Umbilical cord (tissue), 1 donor: ENCODE measurements at regions not wholly inside any gene's neighbourhood (a gene's known extent, or its start where the extent isn't known, plus 50 kb on each side); places are given as distances from the start of the nearest gene placed in this dataset.

Experiments
- DNase-seq: peaks from one replicate; pipeline ENCODE4 v3.0.0-alpha.2; 2015; ENCODE audit warnings: low spot score

DNA sequence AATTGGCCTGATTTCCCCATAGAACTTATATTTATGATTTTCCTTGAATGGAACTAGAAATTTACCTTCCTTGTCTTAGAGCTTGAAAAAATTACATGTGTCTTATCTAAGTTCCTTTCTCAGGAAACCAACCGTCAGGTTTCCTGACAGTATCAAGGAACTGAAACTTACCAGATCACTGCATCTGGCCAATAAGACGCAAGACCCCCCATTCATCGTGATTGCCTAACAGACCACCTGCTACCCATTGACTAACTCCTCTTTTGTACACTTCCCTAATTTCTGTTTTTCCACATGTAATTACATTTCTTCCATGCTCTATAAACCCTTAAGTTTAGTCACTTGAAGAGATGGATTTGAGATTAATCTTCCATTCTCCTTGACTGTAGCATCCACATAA is 517.2 kb upstream of the CBLB start:
- no peak for DNase-seq

DNA sequence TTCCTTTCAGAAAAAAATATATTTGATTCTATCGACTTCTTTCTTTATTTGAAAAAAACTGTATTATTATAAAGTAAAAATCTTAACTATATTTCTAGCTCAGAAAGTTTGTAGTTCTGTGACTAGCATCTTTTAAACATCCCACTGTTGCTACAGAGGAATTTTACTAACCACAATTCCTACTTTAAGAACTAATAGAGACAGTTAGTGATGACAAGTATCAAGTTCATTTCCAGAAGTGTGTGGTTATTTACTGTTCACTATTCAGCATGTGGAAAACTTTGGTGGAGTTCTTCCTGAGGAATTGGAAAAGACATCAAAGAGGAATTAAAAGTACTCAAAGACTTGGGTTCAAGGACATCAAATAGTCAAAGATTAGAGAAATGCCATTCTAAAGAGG is 524.1 kb upstream of the CBLB start:
- DNase-seq: no peak

DNA sequence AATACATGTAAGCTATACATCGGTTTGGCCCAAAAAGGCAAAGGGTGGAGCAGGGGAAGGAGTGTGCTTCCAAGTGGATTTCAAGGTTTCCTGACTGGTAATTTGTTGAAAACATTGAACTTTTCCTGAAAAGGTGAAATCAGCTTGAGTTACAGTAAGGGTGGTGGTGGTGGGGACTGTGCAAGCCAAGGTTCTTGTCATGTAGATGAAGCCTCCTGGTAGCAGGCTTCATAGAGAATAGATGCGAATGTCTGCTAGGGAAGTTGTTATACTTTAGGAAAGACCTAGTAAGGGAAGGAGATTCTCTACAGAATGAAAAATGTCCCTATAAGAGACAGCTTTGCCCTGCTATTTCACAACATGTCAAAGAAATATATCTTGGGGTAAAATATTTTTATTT is 528.2 kb upstream of the CBLB start:
- DNase-seq: no peak

DNA sequence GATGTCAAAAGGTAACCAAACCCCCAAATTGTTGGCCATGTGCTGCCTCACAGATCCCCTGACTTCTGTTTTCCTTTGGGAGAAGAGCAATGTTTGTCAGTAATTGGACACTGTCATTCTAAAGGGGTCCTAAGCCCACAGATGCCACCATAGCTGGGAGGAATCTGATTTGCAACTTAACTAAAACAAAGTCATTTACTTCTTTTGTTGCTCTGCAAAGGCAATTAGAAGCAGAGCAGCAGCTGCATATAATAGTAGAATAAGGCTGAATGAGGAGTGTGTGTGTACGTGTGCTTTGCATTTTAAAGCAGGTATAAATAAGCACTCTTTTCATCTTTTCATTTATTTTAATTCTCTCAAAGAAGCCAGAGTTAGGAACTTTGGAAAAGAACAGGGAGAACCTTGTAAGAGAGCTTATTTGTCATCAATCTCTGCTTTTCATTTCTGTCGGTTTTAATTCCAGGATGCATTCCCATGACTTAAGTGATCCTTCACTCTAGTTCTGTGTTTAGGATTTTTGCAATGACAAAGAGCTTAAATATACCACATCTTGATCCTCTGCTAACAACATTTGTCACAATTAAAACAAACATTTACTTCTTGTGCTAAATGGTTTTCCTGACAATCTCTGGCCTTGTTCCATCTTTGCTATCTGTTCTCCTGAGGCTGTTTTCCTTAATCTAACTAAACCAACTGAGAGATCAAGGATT is 530.2 kb upstream of the CBLB start:
- peak; percentile 65 for DNase-seq

DNA sequence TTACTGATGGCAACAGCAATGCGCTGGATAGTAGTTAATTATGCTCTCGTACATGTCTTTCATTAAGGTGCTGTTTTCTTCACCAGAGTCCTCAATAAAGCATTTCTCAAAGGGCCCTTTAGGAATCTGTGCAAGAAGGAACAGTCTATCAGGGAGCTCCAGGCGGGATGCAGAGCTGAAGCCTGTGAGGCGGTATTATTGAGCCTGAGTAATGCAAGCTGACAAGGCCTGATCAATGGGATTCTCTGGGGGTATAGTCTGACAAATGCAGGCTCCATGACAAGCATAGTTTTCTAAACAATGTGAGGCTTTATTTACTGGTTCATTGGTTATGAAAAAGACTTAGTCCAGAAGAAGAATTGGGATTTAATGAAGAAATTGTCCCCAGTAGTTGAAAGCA is 530.9 kb upstream of the CBLB start:
- no peak for DNase-seq

DNA sequence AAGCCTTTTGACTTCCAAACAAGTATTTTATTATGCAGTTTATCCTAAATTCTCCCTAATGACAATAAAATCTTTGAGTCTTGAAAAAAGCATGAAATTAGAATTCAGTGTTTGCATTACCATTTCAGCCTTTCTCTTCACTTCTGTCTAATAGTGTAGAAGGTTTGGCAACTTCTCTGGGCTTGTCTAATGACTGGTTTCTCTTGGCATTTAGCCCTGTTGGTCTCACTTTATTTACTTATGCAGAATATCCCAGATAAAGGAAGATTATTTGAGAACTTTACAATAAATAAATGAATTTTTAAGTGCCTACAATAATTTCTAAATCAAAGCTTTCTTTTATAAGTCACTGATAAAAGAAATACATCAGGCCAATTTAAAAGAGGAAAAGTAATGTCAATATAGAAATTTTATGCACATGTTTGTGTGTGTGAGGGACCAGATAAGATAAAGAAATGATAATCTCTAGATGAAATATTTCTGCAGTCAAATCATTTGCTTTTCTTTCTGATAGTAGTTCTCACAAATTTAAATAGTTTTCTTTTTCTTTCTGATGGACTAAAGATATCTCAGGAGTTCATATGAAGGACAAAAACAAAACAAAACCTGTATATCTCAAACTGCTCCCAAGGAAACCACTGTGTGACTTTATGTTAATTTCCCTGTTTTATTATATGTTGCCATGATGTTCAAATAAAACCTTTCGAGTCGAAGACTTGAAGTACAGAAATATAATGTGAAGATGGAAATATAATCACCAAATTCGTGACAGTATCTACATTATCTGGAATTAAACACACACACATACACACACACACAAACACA is 533.1 kb upstream of the CBLB start:
- peak; percentile 48 for DNase-seq

DNA sequence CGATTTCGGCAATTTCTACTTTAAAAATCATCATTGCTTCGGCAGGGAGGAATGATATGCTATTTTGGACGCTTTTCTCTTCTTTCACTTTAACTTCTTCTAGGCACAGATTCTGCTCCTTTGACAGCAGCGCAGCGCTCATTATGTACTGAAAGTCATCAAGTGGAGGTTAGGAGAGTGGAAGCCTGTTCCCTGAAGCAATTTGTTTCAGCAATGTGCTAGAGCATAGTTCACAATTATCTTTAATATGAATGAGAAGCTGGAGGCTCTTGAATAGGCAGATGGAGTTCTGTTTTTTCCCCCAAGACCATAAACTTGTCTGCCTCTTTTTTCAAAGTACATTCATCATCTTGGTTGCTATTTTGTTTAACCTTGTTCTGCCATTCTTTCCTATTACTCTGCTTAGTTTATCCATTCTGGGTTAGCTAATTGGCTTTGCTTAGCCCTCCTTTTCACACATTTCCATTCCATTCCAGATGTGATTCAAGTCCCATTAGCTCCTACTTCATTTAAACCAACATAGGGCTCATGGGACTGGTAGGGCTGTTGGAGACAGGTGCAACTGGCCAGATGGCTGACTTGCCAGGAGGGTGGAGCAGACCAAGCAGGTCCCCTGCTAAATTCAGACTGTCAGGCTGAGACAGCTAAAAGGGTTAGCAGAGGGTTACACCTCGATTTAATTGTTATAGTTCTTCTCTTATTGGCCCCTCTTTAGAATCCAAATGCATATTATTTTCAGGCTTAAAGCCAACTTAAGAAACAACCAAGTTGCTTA is 534.7 kb upstream of the CBLB start:
- DNase-seq: no peak

DNA sequence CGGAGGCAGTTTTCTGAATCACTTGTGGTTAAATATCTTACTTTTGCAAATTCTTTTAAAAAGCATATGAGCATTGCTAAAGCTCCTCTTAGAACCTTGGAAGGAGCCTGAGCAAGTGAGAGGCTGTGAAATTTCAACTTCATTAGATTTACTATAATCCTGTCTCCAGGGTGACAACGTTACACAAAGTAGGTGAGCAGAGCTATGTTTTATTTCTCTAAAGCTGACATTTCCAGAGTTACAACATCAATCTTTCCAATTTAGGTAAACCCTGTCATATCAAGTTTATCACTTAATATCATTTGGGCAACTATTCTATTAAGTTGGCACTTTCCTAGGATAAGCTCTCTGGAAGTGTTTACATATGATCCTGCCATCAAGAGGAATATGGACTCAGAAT is 544.9 kb upstream of the CBLB start:
- peak; percentile 41 for DNase-seq

DNA sequence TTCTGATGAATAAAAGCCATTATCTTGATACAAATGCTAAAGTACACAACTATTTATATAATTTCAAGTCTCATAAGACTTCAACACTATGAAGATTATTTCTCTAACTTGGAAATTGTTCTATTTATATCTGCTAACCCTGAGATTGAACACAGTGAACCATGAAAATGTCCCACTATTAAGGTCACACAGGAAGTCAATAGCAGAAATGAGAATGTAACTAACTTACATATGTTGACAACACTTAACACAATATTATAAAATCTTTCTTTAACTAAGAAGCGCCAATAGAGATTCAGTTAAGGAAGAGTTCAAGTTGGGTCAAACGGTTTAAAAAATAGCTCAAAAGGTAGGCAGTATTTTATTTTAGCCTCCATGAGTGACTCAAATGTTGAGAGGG is 551.8 kb upstream of the CBLB start:
- DNase-seq: no peak

DNA sequence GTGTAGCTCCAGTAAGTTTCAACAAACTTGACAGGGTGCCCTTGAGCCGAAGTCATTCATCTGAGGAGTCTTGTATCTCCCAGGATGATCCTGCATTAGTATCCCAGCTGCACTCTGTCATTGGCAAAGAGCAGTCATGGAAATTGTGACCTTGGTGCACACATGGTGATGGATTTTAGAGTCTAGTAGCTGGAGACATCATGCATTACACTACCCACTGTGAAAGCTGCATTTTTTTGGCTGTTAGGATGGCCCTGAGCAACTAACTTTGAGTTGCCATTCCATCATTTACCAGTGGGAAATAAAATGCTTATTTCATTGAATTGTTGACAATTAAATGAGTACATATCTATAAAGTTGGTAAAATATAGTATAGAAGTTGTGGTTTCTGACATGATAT is 552.6 kb upstream of the CBLB start:
- no peak for DNase-seq

DNA sequence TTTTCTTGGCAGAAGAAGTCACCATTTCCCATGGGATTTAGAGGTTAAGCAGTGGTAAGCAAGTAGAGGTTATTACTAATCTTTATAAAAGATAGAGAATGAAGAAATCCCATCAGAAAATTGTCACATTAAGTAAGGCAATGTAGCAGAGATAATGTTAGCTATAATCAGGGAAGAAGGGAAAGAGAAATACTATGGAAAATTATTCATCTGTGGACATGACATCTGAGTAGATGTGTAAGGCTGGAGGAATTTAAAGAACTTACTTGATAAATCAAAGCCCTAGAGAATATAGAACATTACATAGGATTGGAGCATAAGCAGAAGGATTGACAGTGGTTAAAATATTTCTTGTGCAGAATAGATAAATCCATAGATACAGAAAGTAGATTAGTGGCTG is 553.1 kb upstream of the CBLB start:
- peak; percentile 17 for DNase-seq

DNA sequence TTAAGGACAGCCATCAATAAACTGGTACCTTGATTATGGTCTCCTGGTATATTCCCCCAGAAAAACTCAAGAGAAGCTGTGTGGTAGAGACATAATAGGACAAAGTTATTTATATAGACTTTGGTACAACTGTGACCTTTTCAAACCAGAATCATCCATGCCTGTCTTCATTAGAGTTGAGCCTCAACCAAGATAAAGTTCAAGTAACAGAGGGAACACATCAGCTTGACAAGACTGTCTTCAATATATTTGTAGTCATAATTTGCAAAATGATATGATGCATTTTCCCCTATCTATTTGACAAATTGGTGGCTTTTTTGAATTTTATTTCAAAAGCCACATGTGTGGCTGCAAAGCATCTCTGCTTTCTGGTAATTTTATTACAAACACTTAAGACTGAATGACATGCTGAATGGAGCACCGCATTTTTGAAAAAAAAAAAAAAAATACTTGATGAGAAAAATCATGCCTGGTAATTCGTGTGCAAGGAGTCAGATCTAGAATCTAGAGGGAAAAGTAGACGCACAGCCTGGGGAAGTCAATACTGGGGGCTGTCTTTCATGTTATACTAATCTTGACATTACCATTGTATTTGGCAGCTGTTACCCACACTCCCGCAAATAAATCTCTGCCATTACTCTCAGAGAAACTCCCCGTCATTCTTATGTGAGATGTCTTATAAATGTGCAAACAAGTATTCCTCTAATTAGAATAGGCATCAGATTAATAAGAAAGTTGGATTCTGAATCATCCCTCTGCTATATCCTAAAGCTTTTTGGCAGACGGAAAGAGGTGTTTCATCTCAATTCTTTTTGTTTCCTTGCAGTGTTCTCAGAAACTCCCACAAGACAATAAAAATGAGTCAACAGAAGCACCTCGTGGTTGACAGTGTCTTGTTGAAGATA is 554.8 kb upstream of the CBLB start:
- DNase-seq: no peak

DNA sequence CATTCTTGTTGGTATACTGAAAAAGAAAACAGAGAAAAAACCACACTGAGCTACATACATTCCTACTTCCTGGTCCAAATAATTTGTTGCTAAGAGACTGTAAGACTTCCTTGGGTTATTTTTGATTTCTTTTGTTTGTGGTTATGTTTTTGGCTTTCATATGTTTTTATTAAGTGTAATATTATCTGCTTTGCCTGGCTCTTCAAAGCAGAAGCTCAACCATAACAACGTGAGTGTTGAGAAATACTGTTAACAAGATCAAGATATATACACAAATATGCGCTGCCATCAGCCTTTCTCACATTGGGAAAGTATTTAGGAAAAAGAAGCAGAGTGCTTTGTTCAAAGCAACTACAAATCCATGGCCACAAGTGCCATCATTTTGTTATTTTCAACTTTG is 556.2 kb upstream of the CBLB start:
- DNase-seq: peak; percentile 65

DNA sequence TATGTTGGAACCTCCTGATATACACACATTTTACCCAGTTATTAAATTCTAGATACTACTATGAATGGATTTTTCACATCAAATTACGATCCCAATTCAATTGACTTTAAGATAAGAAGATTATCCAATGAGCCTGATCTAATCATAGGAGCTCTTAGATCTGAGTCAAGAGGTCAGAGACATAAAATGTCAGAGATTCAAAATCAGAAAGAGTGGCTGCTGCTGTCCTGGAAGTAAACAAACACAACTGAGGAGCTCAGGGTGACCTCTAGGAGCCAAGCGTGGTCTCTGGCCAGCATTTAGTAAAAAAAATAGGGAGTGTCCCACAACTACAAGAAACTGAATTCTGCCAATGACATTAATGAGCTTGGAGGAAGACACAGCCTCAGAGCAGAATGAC is 557.1 kb upstream of the CBLB start:
- no peak for DNase-seq

DNA sequence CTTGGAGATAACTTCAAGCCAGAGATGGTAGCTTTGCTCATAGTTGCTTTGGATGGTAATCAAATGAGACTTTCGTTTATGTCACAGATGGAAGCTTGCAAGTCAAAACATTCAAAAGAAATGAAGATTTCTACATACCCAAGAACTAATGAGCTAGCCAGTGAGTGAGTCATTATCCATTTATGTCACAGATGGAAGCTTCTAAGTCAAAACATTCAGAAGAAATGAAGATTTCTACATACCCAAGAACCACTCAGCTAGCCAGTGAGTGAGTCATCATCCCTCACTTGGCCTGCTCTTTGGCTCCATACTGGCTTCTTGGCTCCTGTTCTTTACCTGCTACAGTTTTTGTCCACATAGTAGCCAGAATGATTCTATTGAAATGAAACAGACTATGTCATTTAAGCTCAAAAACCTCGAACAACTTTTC is 559.8 kb upstream of the CBLB start:
- DNase-seq: peak; percentile 37

DNA sequence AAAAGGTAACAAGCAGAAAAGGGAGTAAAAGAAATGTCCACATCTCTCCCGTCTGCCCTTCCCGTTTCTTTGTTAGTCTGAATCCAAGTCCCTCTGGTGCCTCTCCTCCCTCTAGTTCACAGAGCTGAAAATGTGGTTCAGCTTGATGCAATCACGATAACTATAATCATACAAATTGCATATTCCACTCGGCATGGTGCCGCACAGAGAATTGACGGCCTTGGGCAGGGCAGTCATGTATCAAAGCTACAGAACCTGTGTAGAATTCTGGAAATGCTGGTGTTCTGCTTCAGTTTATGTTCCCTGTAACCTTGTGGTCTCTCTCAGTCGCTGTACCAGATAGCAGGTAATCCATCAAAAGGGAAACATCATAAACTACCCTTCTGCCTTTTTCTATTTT is 562.9 kb upstream of the CBLB start:
- no peak for DNase-seq

DNA sequence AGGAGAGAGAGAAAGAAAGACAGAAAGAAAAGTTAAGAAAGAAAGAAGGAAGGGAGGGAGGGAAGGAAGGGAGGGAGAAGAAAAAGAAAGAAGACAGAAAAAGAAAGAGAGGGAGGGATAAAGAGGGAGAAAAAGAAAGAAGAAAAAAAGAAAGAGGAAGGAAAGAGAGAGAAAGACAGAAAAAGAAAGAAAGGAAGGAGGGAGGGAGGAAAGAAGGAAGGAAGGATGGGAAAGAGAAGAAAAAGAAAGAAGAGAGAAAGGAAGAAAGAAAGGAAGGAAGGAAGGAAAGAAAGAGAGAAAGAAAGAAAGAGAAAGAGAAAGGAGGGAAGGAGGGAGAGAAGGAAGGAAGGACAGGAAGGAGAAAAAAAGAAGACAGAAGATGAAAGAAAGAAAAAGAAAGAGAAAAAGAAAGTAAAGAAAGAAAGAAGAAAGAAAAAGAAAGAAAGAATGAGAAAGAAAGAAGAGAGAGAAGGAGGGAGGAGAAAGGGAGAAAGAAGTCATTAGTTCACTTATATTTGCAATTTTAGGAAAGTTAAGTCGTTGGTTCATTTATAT is 567.2 kb upstream of the CBLB start:
- no peak for DNase-seq

DNA sequence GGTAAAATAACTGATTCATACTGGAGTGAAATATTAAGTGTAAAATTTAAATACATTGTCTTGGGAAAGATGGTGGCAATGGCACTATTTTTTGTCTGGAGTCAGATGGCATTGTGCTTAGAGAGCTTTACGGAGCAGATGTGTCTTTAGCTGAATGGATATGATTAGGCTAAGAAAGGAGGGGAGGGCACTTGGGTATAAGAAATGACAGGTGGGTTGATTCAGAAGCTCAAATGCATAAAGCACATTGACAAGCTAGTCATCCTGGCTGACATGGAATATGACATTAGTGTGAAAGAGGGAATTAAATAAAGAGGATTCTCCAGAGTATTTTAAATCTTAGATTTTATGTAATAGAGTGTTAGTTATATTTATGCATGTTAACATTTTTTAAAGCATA is 570.1 kb upstream of the CBLB start:
- DNase-seq: no peak

DNA sequence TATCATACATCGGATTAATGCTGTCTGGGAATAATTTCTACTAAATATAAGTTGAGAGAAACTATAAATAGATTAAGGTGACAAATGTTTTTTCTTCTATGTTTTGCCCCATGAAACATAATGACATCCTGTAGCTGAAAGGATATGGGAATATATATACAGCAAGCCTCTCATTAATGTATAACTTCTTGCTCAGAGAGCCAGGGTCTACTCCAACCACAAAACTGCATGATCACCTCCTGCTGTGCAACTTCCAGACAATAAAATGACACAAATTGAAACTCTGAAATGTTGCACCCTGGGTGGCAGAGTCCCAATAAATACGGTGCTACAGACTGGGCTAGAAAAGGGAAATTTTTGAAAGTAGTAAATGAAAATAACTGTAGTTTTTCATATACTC is 571.9 kb upstream of the CBLB start:
- DNase-seq: no peak

DNA sequence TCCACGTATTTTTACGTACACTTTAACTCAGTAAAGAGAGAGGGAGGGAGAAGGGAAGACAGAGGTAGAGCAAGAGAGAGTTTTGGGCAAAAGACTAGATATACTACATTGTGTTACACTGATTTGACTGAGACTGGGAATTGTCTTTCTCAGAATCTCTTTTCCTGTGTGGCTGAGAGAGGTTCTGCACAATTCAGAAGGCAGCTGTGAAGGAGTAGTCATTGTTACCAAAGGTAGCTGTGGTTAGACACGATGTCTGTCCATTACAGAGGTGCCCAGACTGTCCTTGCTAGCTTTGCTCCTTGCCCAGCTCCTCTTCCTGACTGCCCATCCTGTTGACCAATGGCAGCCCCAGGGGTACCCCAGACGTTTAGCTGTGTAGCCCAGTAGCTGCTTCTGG is 577.5 kb upstream of the CBLB start:
- DNase-seq: no peak

DNA sequence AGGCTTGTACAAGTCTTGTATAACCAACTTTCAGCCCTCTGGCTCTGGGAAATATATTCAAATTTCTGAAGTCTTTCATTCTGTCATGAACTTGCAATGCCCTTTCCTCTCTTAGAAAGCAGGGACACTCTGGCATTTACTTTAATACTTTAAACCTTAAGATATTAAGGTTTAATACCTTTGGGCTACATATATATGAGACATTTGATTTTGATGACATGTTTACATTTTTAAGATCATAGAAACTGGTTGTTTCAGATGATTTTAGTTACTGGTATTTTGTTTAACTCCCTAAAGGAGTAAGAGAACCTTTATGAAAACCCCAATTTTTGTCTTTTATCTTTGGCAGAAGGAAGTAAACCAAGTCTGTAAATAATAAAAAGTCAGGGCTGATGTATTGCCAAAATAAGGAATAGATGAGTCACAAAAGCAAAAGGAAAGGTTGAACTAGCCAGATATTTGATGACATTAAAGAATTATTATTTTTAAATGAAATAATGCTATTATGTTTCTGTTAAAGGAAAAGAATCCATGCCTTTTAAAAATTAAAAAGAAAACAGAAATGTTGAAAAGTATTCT is 579.0 kb upstream of the CBLB start:
- DNase-seq: peak; percentile 84
